Ascending aorta (tissue), 2 donors: ENCODE measurements at regions not wholly inside any gene's neighbourhood (a gene's known extent, or its start where the extent isn't known, plus 50 kb on each side); places are given as distances from the start of the nearest gene placed in this dataset.
A peak's percentile ranks its signal among the peaks of the same experiment; 100 is the strongest.

Experiments
- DNase-seq, 2 donors: peaks; one replicate each; pipeline ENCODE4 v3.0.0-alpha.2; 2019; ENCODE audit warnings: low spot score in 2 of 2
- H3K27ac ChIP-seq, 2 donors: fragments of 200-600 bp; sonication (generic); one replicate each; pipeline ENCODE4 v1.5.1; 2016 to 2017; ENCODE audit warnings: mild to moderate bottlenecking in 1 of 2
- H3K27me3 ChIP-seq: fragments of 200-600 bp; sonication (generic); one replicate; pipeline ENCODE4 v1.5.1; 2017
- H3K36me3 ChIP-seq, 2 donors: fragments of 200-600 bp; sonication (generic); one replicate each; pipeline ENCODE4 v1.5.1; 2016
- H3K4me1 ChIP-seq, 2 donors: fragments of 200-600 bp; sonication (generic); one replicate each; pipeline ENCODE4 v1.5.1; 2016 to 2017; ENCODE audit warnings: mild to moderate bottlenecking in 1 of 2
- H3K4me3 ChIP-seq, 2 donors: fragments of 200-600 bp; sonication (generic); one replicate each; pipeline ENCODE4 v1.5.1; 2016 to 2017; ENCODE audit warnings: mild to moderate bottlenecking in 1 of 2
- H3K9me3 ChIP-seq, 2 donors: fragments of 200-600 bp; sonication (generic); one replicate each; pipeline ENCODE4 v1.5.1; 2016
- CTCF ChIP-seq, 3 experiments: fragments of 200-600 bp in 2 of 3; fragments of 450-650 bp in 1 of 3; sonication (generic) in 2 of 3; IDR thresholded peaks; one replicate each; pipeline ENCODE4 v1.5.1; 2016 to 2019; ENCODE audit warnings: antibody characterized with exemption in 3 of 3, mild to moderate bottlenecking in 1 of 3, moderate library complexity in 1 of 3
- intact Hi-C: fragments of 100-400 bp; cut with DNase I; formaldehyde crosslinking; loops from one replicate; pipeline ENCODE4 v1.15.1; 2023

DNA sequence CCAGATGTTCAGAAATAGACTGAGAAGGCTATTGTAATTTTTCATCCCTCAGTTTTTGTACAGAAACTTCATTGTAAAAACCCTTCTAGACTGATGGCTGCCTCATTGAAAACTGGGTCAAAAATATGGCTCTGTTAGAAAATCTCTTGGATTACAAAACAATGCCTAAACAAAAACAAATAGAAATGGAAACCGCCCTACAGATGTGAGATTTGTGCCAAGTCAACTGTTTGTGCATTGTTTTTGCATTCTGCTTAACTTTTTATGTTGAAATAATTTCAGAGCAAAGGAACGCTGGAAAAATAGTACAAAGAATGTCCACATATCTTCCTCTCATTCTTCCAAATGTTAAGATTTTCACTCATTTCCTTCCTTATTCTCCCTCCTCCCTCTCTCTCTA, 425.1 kb downstream of the FOXA2 start:
- Histone ChIP-seq H3K9me3 (no peaks in the 10 kb centered on the region), H3K36me3 (no peaks in the 10 kb centered on the region), H3K4me1 (no peaks in the 10 kb centered on the region), H3K27ac (no peak overlapping the region), H3K27me3 (no peaks in the 10 kb centered on the region), H3K4me3 (no peak overlapping the region)
- intact Hi-C loops, result no loop called here
- TF ChIP-seq CTCF (IDR thresholded peaks at IDR 0.05), result no peak
- DNase-seq, result no peak

DNA sequence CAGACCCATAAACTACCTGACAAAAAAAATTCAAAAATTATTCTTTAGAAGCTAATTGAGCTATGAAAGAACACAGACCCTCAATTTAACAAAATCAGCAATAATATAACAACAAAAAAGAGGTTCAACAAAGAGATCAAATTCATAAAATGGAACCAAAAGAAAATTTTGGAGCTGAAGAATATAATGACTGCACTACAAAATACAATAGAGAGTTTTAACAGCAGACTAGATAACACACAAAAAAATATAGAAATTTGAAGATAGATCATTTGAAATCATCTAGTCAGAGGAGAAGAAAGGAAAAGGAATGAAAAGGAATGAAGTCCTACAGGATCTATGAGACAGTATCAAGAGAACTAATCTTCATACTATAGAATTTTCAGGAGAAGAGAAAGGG, 422.1 kb downstream of the PAX1 start:
- peaks cover 0 to 9% of the 10 kb centered on the region in 2 donors for H3K9me3 ChIP-seq
- H3K4me3 ChIP-seq, result no peak overlapping the region
- intact Hi-C loops, result no loop called here
- no peaks in the 10 kb centered on the region for H3K36me3 ChIP-seq
- no peak for DNase-seq
- no peak overlapping the region for H3K27ac ChIP-seq
- no peak for TF ChIP-seq CTCF (IDR thresholded peaks at IDR 0.05)
- no peaks in the 10 kb centered on the region for H3K27me3 ChIP-seq
- H3K4me1 ChIP-seq, result no peaks in the 10 kb centered on the region

- TF ChIP-seq CTCF (IDR thresholded peaks at IDR 0.05), result peak; percentile 18 to 47 (median 19)
- Histone ChIP-seq H3K4me1 (no peaks in the 10 kb centered on the region), H3K27me3 (no peaks in the 10 kb centered on the region), H3K4me3 (no peak overlapping the region), H3K27ac (no peak overlapping the region), H3K9me3 (no peaks in the 10 kb centered on the region), H3K36me3 (no peaks in the 10 kb centered on the region)
- no peak for DNase-seq
- intact Hi-C loops, result loop anchor here (5.0 to 10.0 kb wide), 2 partner anchors 299 to 392 kb away; no protein-coding TSS in a partner anchor
Measured at GRCh38 chr20:22106308-22106938, 401.0 kb downstream of the PAX1 start.

GRCh38 chr20:22101606-22102005, 396.1 kb downstream of the PAX1 start:
- TF ChIP-seq CTCF (IDR thresholded peaks at IDR 0.05), result no peak
- H3K9me3 ChIP-seq, result no peaks in the 10 kb centered on the region
- no peak overlapping the region for H3K4me3 ChIP-seq
- no peak for DNase-seq
- no peaks in the 10 kb centered on the region for H3K36me3 ChIP-seq
- H3K27me3 ChIP-seq, result no peaks in the 10 kb centered on the region
- intact Hi-C loops, result loop anchor here (10.0 kb wide), 1 partner anchor 387 kb away; no protein-coding TSS in a partner anchor
- H3K27ac ChIP-seq, result no peak overlapping the region
- no peaks in the 10 kb centered on the region for H3K4me1 ChIP-seq

DNA sequence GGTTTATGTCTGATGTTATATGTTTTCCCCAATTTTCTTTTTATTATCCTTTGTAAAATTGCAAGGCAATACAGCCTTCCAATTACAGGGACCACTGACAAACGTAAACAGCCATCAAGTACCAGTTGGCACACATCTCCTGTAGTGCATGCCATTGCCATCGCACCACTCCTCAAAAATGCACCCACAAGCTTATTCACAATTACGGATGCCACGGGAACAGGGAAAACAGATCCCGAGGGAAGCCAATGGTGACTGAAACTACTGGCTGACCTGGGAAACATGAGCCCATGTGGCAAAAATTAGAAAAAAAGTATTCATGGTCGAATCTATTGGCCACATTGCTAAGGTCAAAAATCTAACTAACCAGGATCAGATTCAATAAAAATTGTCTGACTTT, 395.2 kb downstream of the PAX1 start:
- H3K4me1 ChIP-seq, result no peaks in the 10 kb centered on the region
- no peaks in the 10 kb centered on the region for H3K36me3 ChIP-seq
- no peak overlapping the region for H3K27ac ChIP-seq
- H3K4me3 ChIP-seq, result no peak overlapping the region
- intact Hi-C loops, result loop anchor here (10.0 kb wide), 1 partner anchor 386 kb away; no protein-coding TSS in a partner anchor
- DNase-seq, result no peak
- no peaks in the 10 kb centered on the region for H3K9me3 ChIP-seq
- H3K27me3 ChIP-seq, result no peaks in the 10 kb centered on the region
- TF ChIP-seq CTCF (IDR thresholded peaks at IDR 0.05), result no peak

DNA sequence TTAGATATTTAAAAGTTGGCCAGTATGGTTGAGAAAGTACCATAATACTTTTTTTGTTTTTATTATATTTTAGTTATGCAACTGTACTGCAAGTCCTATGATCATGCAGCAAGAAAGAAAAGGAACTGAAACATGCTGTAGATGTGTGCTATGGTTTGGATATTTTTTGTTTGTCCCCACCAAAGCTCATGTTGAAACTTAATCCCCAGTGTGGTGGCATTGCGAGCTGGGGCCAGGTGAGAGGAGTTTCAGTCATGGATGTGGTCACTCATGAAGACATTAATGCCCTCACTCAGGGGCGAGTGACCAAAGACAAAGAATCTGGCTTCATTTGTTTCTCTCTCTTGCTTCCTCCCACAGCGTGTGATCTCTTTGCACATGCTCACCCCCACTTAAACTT, 393.9 kb downstream of the PAX1 start:
- no peaks in the 10 kb centered on the region for H3K27me3 ChIP-seq
- TF ChIP-seq CTCF (IDR thresholded peaks at IDR 0.05), result no peak
- no peaks in the 10 kb centered on the region for H3K4me1 ChIP-seq
- no peaks in the 10 kb centered on the region for H3K9me3 ChIP-seq
- intact Hi-C loops, result no loop called here
- DNase-seq, result no peak
- no peak overlapping the region for H3K27ac ChIP-seq
- no peaks in the 10 kb centered on the region for H3K36me3 ChIP-seq
- no peak overlapping the region for H3K4me3 ChIP-seq
